WTC11 (cell line): ENCODE measurements at regions not wholly inside any gene's neighbourhood (a gene's known extent, or its start where the extent isn't known, plus 50 kb on each side); places are given as distances from the start of the nearest gene placed in this dataset.

Experiments used
- ATAC-seq: fragments of 200-7000 bp; cut with Tn5 transposase; 2 replicates; pipeline ENCODE4 v1.10.0; 2021; ENCODE audit warnings: mild to moderate bottlenecking, moderate library complexity
- CTCF ChIA-PET: fragments of 300-600 bp; sonication (Branson Sonifier 250); formaldehyde crosslinking; loops from one replicate; lab custom pipeline; 2021; ENCODE audit warnings: antibody characterized with exemption; lab: Charles Lee
- POLR2A ChIA-PET: fragments of 350-600 bp; sonication (Branson Sonifier 250); formaldehyde crosslinking; loops from one replicate; lab custom pipeline; 2021; ENCODE audit warnings: antibody characterized with exemption; lab: Charles Lee
- DNase-seq: peaks from one replicate; pipeline ENCODE4 v3.0.0; 2021; ENCODE audit warnings: low spot score
- H3K27ac Mint-ChIP-seq: 2 replicates; pipeline ENCODE4 v1.8.0; 2021; ENCODE audit warnings: mixed read lengths
- H3K27me3 Mint-ChIP-seq: 2 replicates; pipeline ENCODE4 v1.8.0; 2021; ENCODE audit warnings: low read depth, mild to moderate bottlenecking, moderate library complexity, mixed read lengths
- H3K36me3 Mint-ChIP-seq: 2 replicates; pipeline ENCODE4 v1.8.0; 2021; ENCODE audit warnings: mixed read lengths
- H3K4me1 Mint-ChIP-seq: 2 replicates; pipeline ENCODE4 v1.8.0; 2022; ENCODE audit warnings: mixed read lengths
- H3K4me3 Mint-ChIP-seq: 2 replicates; pipeline ENCODE4 v1.8.0; 2021; ENCODE audit warnings: mild to moderate bottlenecking, moderate library complexity, mixed read lengths
- H3K9me3 Mint-ChIP-seq: 2 replicates; pipeline ENCODE4 v1.8.0; 2021; ENCODE audit warnings: mixed read lengths
- ARID4B ChIP-seq: sonication (generic); formaldehyde crosslinking; IDR thresholded peaks from 2 replicates; pipeline ENCODE4 v1.8.0; 2023; ENCODE audit warnings: missing genetic modification reagents, mild to moderate bottlenecking, borderline replicate concordance
- CREM ChIP-seq: sonication (generic); formaldehyde crosslinking; IDR thresholded peaks from 2 replicates; pipeline ENCODE4 v1.8.1; 2022; ENCODE audit warnings: mild to moderate bottlenecking, missing genetic modification reagents, moderate library complexity
- E2F5 ChIP-seq: sonication (generic); formaldehyde crosslinking; IDR thresholded peaks from 2 replicates; pipeline ENCODE4 v1.8.1; 2022; ENCODE audit warnings: mild to moderate bottlenecking, moderate library complexity, missing genetic modification reagents
- EMX1 ChIP-seq: fragments of 250-450 bp; sonication (Bioruptor Pico); IDR thresholded peaks from 2 replicates; pipeline ENCODE4 v1.8.0; 2021; ENCODE audit warnings: mild to moderate bottlenecking
- GRHL2 ChIP-seq: fragments of 250-450 bp; sonication (Bioruptor Pico); IDR thresholded peaks from 2 replicates; pipeline ENCODE4 v1.8.0; 2022; ENCODE audit warnings: mild to moderate bottlenecking, moderate library complexity; ENCODE audit not compliant: insufficient replicate concordance, severe bottlenecking
- HMGA2 ChIP-seq: fragments of 250-450 bp; sonication (Bioruptor Pico); IDR thresholded peaks from 2 replicates; pipeline ENCODE4 v1.4.0; 2021; ENCODE audit warnings: mild to moderate bottlenecking, moderate library complexity
- MLX ChIP-seq: sonication (generic); formaldehyde crosslinking; IDR thresholded peaks from 2 replicates; pipeline ENCODE4 v1.8.1; 2023; ENCODE audit warnings: mild to moderate bottlenecking, missing genetic modification reagents, moderate library complexity
- MXD4 ChIP-seq: fragments of 250-450 bp; sonication (Bioruptor Pico); IDR thresholded peaks from 2 replicates; pipeline ENCODE4 v1.8.0; 2021; ENCODE audit warnings: mild to moderate bottlenecking, moderate library complexity, borderline replicate concordance
- NR2C2 ChIP-seq: sonication (generic); formaldehyde crosslinking; IDR thresholded peaks from 2 replicates; pipeline ENCODE4 v1.8.0; 2022; ENCODE audit warnings: mild to moderate bottlenecking, missing genetic modification reagents
- PRDM15 ChIP-seq: sonication (generic); formaldehyde crosslinking; IDR thresholded peaks from 2 replicates; pipeline ENCODE4 v1.8.0; 2022; ENCODE audit warnings: missing genetic modification reagents
- SMAD3 ChIP-seq: sonication (generic); formaldehyde crosslinking; IDR thresholded peaks from 2 replicates; pipeline ENCODE4 v1.8.0; 2022; ENCODE audit warnings: missing genetic modification reagents, mild to moderate bottlenecking, borderline replicate concordance
- SOX15 ChIP-seq: fragments of 250-450 bp; sonication (Bioruptor Pico); IDR thresholded peaks from 2 replicates; pipeline ENCODE4 v1.9.0; 2021; ENCODE audit warnings: mild to moderate bottlenecking
- TEAD4 ChIP-seq: sonication (generic); formaldehyde crosslinking; IDR thresholded peaks from 2 replicates; pipeline ENCODE4 v1.8.0; 2022; ENCODE audit warnings: mild to moderate bottlenecking, missing genetic modification reagents
- ZMAT4 ChIP-seq: fragments of 250-450 bp; sonication (Bioruptor Pico); IDR thresholded peaks from 2 replicates; pipeline ENCODE4 v1.9.0; 2021; ENCODE audit warnings: mild to moderate bottlenecking
- ZNF317 ChIP-seq: sonication (generic); formaldehyde crosslinking; IDR thresholded peaks from 2 replicates; pipeline ENCODE4 v1.8.1; 2023; ENCODE audit warnings: low read depth, mild to moderate bottlenecking, moderate library complexity, missing genetic modification reagents, borderline replicate concordance
- TF ChIP-seq, protein P1 (sequence below): sonication (generic); formaldehyde crosslinking; IDR thresholded peaks from 2 replicates; pipeline ENCODE4 v1.8.0; 2022; ENCODE audit warnings: mild to moderate bottlenecking, missing genetic modification reagents
- TF ChIP-seq, protein P2 (sequence below): sonication (generic); formaldehyde crosslinking; IDR thresholded peaks from 2 replicates; pipeline ENCODE4 v1.8.1; 2023; ENCODE audit warnings: mild to moderate bottlenecking, missing genetic modification reagents
- TF ChIP-seq, protein P3 (sequence below): sonication (generic); formaldehyde crosslinking; IDR thresholded peaks from 2 replicates; pipeline ENCODE4 v1.8.0; 2023; ENCODE audit warnings: missing genetic modification reagents

GRCh38 chr17:51505450-51505849 is 245.1 kb downstream of the UTP18 start:
- TF ChIP-seq MLX (CRISPR knock-in tag) (no peak), EMX1 (CRISPR knock-in tag) (no peak), NR2C2 (CRISPR knock-in tag) (no peak), ZNF317 (CRISPR knock-in tag) (no peak), SOX15 (CRISPR knock-in tag) (no peak), ZMAT4 (no peak), HMGA2 (CRISPR knock-in tag) (no peak), ARID4B (CRISPR knock-in tag) (no peak), CREM (no peak), PRDM15 (no peak), TEAD4 (CRISPR knock-in tag) (no peak)
- TF ChIP-seq, protein P1, sequence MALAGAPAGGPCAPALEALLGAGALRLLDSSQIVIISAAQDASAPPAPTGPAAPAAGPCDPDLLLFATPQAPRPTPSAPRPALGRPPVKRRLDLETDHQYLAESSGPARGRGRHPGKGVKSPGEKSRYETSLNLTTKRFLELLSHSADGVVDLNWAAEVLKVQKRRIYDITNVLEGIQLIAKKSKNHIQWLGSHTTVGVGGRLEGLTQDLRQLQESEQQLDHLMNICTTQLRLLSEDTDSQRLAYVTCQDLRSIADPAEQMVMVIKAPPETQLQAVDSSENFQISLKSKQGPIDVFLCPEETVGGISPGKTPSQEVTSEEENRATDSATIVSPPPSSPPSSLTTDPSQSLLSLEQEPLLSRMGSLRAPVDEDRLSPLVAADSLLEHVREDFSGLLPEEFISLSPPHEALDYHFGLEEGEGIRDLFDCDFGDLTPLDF (CRISPR knock-in tag): no peak
- Mint-ChIP-seq H3K9me3 (0 out of 2 replicates have a peak, but pooled peaks cover 7% of the 10 kb centered on the region), H3K4me3 (no peak overlapping the region), H3K27me3 (peaks cover 3% of the 10 kb centered on the region), H3K36me3 (no peaks in the 10 kb centered on the region), H3K4me1 (no peaks in the 10 kb centered on the region), H3K27ac (no peak overlapping the region)
- no peak for DNase-seq
- ChIA-PET POLR2A (no interaction called here), CTCF (interaction anchor here (2.8 kb wide), 1 partner anchor 18 kb away, joined by 17 read pairs; no protein-coding TSS in a partner anchor)
- ATAC-seq: no peak

GRCh38 chr17:51507444-51507843 is 247.1 kb downstream of the UTP18 start:
- POLR2A ChIA-PET: no interaction called here
- CTCF ChIA-PET: interaction anchor here (0.5 kb wide), 1 partner anchor 36 kb away, joined by 5 read pairs; no protein-coding TSS in a partner anchor
- Mint-ChIP-seq H3K4me1 (no peaks in the 10 kb centered on the region), H3K9me3 (0 out of 2 replicates have a peak, but pooled peaks cover 3% of the 10 kb centered on the region), H3K4me3 (no peak overlapping the region), H3K27ac (no peak overlapping the region), H3K27me3 (no peaks in the 10 kb centered on the region; the same call in none of the 2 replicates), H3K36me3 (no peaks in the 10 kb centered on the region)
- TF ChIP-seq, protein P2, sequence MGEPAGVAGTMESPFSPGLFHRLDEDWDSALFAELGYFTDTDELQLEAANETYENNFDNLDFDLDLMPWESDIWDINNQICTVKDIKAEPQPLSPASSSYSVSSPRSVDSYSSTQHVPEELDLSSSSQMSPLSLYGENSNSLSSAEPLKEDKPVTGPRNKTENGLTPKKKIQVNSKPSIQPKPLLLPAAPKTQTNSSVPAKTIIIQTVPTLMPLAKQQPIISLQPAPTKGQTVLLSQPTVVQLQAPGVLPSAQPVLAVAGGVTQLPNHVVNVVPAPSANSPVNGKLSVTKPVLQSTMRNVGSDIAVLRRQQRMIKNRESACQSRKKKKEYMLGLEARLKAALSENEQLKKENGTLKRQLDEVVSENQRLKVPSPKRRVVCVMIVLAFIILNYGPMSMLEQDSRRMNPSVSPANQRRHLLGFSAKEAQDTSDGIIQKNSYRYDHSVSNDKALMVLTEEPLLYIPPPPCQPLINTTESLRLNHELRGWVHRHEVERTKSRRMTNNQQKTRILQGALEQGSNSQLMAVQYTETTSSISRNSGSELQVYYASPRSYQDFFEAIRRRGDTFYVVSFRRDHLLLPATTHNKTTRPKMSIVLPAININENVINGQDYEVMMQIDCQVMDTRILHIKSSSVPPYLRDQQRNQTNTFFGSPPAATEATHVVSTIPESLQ (CRISPR knock-in tag): no peak
- TF ChIP-seq E2F5 (CRISPR knock-in tag): no peak
- no peak for TF ChIP-seq MXD4 (CRISPR knock-in tag)
- TF ChIP-seq, protein P3, sequence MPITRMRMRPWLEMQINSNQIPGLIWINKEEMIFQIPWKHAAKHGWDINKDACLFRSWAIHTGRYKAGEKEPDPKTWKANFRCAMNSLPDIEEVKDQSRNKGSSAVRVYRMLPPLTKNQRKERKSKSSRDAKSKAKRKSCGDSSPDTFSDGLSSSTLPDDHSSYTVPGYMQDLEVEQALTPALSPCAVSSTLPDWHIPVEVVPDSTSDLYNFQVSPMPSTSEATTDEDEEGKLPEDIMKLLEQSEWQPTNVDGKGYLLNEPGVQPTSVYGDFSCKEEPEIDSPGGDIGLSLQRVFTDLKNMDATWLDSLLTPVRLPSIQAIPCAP: no peak
- no peak for TF ChIP-seq MLX (CRISPR knock-in tag)
- TF ChIP-seq GRHL2 (CRISPR knock-in tag): no peak
- TF ChIP-seq SMAD3 (CRISPR knock-in tag): no peak
- DNase-seq: no peak
- no peak for ATAC-seq
